ENCODE measurements at regions not wholly inside any gene's neighbourhood (a gene's known extent, or its start where the extent isn't known, plus 50 kb on each side); places are given as distances from the start of the nearest gene placed in this dataset.

DNA sequence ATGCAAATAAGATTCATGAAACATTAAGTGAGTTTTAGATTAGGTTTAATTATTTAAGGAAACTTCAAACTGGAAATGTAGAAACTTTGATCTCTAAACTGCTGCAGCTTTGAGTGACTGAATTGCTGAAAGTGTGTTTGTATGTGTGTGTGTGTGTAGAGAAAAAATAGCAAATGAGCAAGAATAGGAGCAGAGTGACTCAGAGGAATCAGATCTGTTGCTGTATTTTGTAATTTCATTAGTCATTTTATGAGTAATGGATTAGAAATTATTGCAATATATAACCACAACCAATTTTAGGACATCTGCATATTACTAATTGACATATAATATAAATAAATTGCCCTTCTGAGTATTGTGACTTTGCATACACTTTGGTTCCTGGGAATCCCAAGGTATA, 52.8 kb upstream of the SLC9A9 start:
- no peak for TF ChIP-seq EZH2phosphoT487 (IDR thresholded peaks at IDR 0.05)
- TF ChIP-seq EZH2 (IDR thresholded peaks at IDR 0.05) = no peak
- TF ChIP-seq, protein P1, sequence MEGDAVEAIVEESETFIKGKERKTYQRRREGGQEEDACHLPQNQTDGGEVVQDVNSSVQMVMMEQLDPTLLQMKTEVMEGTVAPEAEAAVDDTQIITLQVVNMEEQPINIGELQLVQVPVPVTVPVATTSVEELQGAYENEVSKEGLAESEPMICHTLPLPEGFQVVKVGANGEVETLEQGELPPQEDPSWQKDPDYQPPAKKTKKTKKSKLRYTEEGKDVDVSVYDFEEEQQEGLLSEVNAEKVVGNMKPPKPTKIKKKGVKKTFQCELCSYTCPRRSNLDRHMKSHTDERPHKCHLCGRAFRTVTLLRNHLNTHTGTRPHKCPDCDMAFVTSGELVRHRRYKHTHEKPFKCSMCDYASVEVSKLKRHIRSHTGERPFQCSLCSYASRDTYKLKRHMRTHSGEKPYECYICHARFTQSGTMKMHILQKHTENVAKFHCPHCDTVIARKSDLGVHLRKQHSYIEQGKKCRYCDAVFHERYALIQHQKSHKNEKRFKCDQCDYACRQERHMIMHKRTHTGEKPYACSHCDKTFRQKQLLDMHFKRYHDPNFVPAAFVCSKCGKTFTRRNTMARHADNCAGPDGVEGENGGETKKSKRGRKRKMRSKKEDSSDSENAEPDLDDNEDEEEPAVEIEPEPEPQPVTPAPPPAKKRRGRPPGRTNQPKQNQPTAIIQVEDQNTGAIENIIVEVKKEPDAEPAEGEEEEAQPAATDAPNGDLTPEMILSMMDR (IDR thresholded peaks at IDR 0.05) = no peak
- H3K27ac Mint-ChIP-seq = no peak overlapping the region
- no peak overlapping the region for H3K27ac ChIP-seq
- no peaks in the 10 kb centered on the region for H3F3A ChIP-seq (ENCODE audit: low read depth)
- H3K4me1 ChIP-seq = no peaks in the 10 kb centered on the region
- H3K27me3 ChIP-seq = no peaks in the 10 kb centered on the region
- H4K20me1 ChIP-seq (ENCODE audit: low read depth) = no peaks in the 10 kb centered on the region
- no peak overlapping the region for H3K9ac ChIP-seq
- H3K4me3 Mint-ChIP-seq = no peak overlapping the region
- no peak overlapping the region for H3K4me2 ChIP-seq
- H3K27me3 Mint-ChIP-seq (ENCODE audit: insufficient read depth, low read depth) = no peaks in the 10 kb centered on the region
- peaks cover 20% of the 10 kb centered on the region for H3K4me1 Mint-ChIP-seq
- H3K4me3 ChIP-seq = no peak overlapping the region
- H3K9me3 Mint-ChIP-seq = peaks cover 3% of the 10 kb centered on the region
- DNase-seq (ENCODE audit: low spot score) = no peak
- no peak overlapping the region for H2AFZ ChIP-seq (replicated peaks)
- H3K36me3 Mint-ChIP-seq = peaks cover 1% of the 10 kb centered on the region
- no peaks in the 10 kb centered on the region for H3K36me3 ChIP-seq
- no peaks in the 10 kb centered on the region for H3K9me3 ChIP-seq (ENCODE audit: low read depth)
- no peaks in the 10 kb centered on the region for H3K79me2 ChIP-seq (ENCODE audit: low read depth)

DNA sequence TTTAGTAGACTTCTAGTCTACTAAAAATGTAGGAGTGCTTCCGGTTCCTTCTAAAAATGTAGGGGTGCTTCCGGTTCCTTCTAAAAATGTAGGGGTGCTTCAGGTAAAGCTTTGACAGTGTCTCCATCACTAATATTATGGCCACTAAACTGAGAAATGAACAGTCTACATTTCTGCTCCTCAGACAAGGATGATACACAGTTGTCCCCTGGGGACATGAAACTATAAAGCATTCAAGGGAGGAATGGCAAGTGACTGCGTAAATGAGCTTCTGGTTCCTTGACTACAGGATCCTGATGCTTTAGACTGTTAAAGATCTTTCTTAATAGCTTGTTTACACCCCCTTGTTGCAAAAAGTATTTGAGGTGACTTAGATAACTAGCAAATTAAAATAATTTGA, 53.9 kb upstream of the SLC9A9 start:
- Histone ChIP-seq H3K4me2 (no peak overlapping the region), H3K79me2 (ENCODE audit: low read depth) (no peaks in the 10 kb centered on the region), H4K20me1 (ENCODE audit: low read depth) (no peaks in the 10 kb centered on the region), H3K27me3 (no peaks in the 10 kb centered on the region), H3F3A (ENCODE audit: low read depth) (no peaks in the 10 kb centered on the region), H2AFZ (replicated peaks) (no peak overlapping the region), H3K9ac (no peak overlapping the region), H3K4me1 (no peaks in the 10 kb centered on the region), H3K4me3 (no peak overlapping the region), H3K9me3 (ENCODE audit: low read depth) (no peaks in the 10 kb centered on the region), H3K36me3 (no peaks in the 10 kb centered on the region), H3K27ac (no peak overlapping the region)
- DNase-seq (ENCODE audit: low spot score) = no peak
- peaks cover 3% of the 10 kb centered on the region for H3K9me3 Mint-ChIP-seq
- H3K27me3 Mint-ChIP-seq (ENCODE audit: insufficient read depth, low read depth) = no peaks in the 10 kb centered on the region
- peaks cover 17% of the 10 kb centered on the region for H3K4me1 Mint-ChIP-seq
- H3K36me3 Mint-ChIP-seq = peaks cover 1% of the 10 kb centered on the region
- H3K4me3 Mint-ChIP-seq = no peak overlapping the region
- no peak overlapping the region for H3K27ac Mint-ChIP-seq
- TF ChIP-seq, protein P1 (IDR thresholded peaks at IDR 0.05) = no peak
- no peak for TF ChIP-seq EZH2phosphoT487 (IDR thresholded peaks at IDR 0.05)
- no peak for TF ChIP-seq EZH2 (IDR thresholded peaks at IDR 0.05)

DNA sequence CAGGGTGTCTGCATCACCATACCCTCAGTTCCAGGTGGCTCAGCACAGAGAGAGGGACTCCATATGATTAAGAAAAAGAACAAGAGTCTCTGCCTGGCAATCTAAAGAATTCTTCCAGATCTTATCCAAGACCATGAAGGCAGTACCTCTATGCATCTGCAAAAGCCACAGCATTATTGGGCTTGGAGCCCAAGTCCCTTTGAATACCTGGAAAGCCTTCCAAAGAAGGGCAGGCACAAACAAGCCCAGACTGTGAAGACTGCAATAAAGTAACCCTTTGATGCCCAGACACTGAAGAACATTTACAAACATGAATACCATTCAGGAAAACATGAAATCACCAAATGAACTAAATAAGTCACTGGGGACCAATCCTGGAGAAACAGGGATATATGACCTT, 60.9 kb upstream of the DIPK2A start:
- Histone ChIP-seq H2AFZ (replicated peaks) (no peak overlapping the region), H3K4me1 (no peaks in the 10 kb centered on the region), H3K36me3 (no peaks in the 10 kb centered on the region), H4K20me1 (ENCODE audit: low read depth) (no peaks in the 10 kb centered on the region), H3K27me3 (no peaks in the 10 kb centered on the region), H3F3A (ENCODE audit: low read depth) (no peaks in the 10 kb centered on the region), H3K27ac (no peak overlapping the region), H3K79me2 (ENCODE audit: low read depth) (no peaks in the 10 kb centered on the region), H3K4me2 (no peak overlapping the region), H3K9me3 (ENCODE audit: low read depth) (no peaks in the 10 kb centered on the region), H3K4me3 (no peak overlapping the region), H3K9ac (no peak overlapping the region)
- Mint-ChIP-seq H3K27ac (no peak overlapping the region), H3K9me3 (no peaks in the 10 kb centered on the region), H3K27me3 (ENCODE audit: insufficient read depth, low read depth) (no peaks in the 10 kb centered on the region), H3K4me3 (no peak overlapping the region), H3K36me3 (no peaks in the 10 kb centered on the region), H3K4me1 (no peaks in the 10 kb centered on the region)
- TF ChIP-seq, protein P1 (IDR thresholded peaks at IDR 0.05) = no peak
- no peak for TF ChIP-seq EZH2phosphoT487 (IDR thresholded peaks at IDR 0.05)
- TF ChIP-seq EZH2 (IDR thresholded peaks at IDR 0.05) = no peak
- no peak for DNase-seq (ENCODE audit: low spot score)

DNA sequence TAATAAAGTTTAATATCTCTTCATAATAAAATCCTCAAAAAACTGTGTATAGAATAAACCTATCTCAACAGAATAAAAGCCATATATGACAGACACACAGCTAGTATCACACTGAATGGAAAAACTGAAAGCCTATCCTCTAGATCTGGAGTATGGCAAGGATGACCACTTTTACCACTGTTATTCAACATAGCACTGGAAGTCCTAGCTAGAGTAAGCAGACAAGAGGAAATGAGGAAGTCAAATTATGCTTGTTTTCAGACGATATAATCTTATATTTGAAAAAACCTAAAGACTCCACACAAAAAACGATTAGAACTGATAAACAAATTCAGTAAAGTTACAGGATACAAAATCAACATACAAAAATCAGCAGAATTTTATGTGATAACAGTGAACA, 57.4 kb upstream of the DIPK2A start:
- Mint-ChIP-seq H3K9me3 (no peaks in the 10 kb centered on the region), H3K27ac (no peak overlapping the region), H3K4me1 (no peaks in the 10 kb centered on the region), H3K36me3 (no peaks in the 10 kb centered on the region), H3K4me3 (no peak overlapping the region), H3K27me3 (ENCODE audit: insufficient read depth, low read depth) (no peaks in the 10 kb centered on the region)
- no peak for DNase-seq (ENCODE audit: low spot score)
- H3F3A ChIP-seq (ENCODE audit: low read depth) = no peaks in the 10 kb centered on the region
- no peaks in the 10 kb centered on the region for H3K79me2 ChIP-seq (ENCODE audit: low read depth)
- TF ChIP-seq EZH2 (IDR thresholded peaks at IDR 0.05) = no peak
- TF ChIP-seq EZH2phosphoT487 (IDR thresholded peaks at IDR 0.05) = no peak
- TF ChIP-seq, protein P1 (IDR thresholded peaks at IDR 0.05) = no peak
- H3K9ac ChIP-seq = no peak overlapping the region
- H3K9me3 ChIP-seq (ENCODE audit: low read depth) = no peaks in the 10 kb centered on the region
- no peaks in the 10 kb centered on the region for H4K20me1 ChIP-seq (ENCODE audit: low read depth)
- no peaks in the 10 kb centered on the region for H3K36me3 ChIP-seq
- H3K4me1 ChIP-seq = no peaks in the 10 kb centered on the region
- H3K27me3 ChIP-seq = no peaks in the 10 kb centered on the region
- no peak overlapping the region for H3K4me2 ChIP-seq
- H2AFZ ChIP-seq (replicated peaks) = no peak overlapping the region
- no peak overlapping the region for H3K27ac ChIP-seq
- H3K4me3 ChIP-seq = no peak overlapping the region
